ENCODE measurements at regions not wholly inside any gene's neighbourhood (a gene's known extent, or its start where the extent isn't known, plus 50 kb on each side); places are given as distances from the start of the nearest gene placed in this dataset.

GRCh38 chr11:70747285-70747684 is 349.0 kb downstream of the CTTN start:
- H3K4me1 ChIP-seq (ENCODE audit: control insufficient read depth in 1 of 2, insufficient read depth in 2 of 2, low read length in 2 of 2): peaks cover 0 to 5% of the 10 kb centered on the region in 2 donors
- no peak overlapping the region for H3K9ac ChIP-seq (ENCODE audit: low read depth in 1 of 2, low read length in 2 of 2)
- no peaks in the 10 kb centered on the region for H3K36me3 ChIP-seq (ENCODE audit: control insufficient read depth in 1 of 2, insufficient read depth in 2 of 2, low read length in 2 of 2)
- H3K9me3 ChIP-seq (ENCODE audit: control insufficient read depth in 1 of 2, low read length in 2 of 2): peaks cover 13 to 16% of the 10 kb centered on the region in 2 donors
- no peak overlapping the region for H3K4me3 ChIP-seq (ENCODE audit: low read depth in 1 of 2, low read length in 2 of 2)
- no peak overlapping the region for H3K27ac ChIP-seq (ENCODE audit: low read depth, low read length)
- no peaks in the 10 kb centered on the region for H3K27me3 ChIP-seq (ENCODE audit: control insufficient read depth in 1 of 2, insufficient read depth in 2 of 2, low read length in 2 of 2)

- H3K9ac ChIP-seq (ENCODE audit: low read depth in 1 of 2, low read length in 2 of 2): no peak overlapping the region
- peaks cover 0 to 3% of the 10 kb centered on the region in 2 donors for H3K4me1 ChIP-seq (ENCODE audit: control insufficient read depth in 1 of 2, insufficient read depth in 2 of 2, low read length in 2 of 2)
- H3K27me3 ChIP-seq (ENCODE audit: control insufficient read depth in 1 of 2, insufficient read depth in 2 of 2, low read length in 2 of 2): no peaks in the 10 kb centered on the region
- no peak overlapping the region for H3K4me3 ChIP-seq (ENCODE audit: low read depth in 1 of 2, low read length in 2 of 2)
- peaks cover 13 to 16% of the 10 kb centered on the region in 2 donors for H3K9me3 ChIP-seq (ENCODE audit: control insufficient read depth in 1 of 2, low read length in 2 of 2)
- no peaks in the 10 kb centered on the region for H3K36me3 ChIP-seq (ENCODE audit: control insufficient read depth in 1 of 2, insufficient read depth in 2 of 2, low read length in 2 of 2)
- no peak overlapping the region for H3K27ac ChIP-seq (ENCODE audit: low read depth, low read length)
These were observed 349.6 kb downstream of the CTTN start for GRCh38 chr11:70747921-70748320.

- peaks cover 13 to 16% of the 10 kb centered on the region in 2 donors for H3K9me3 ChIP-seq (ENCODE audit: control insufficient read depth in 1 of 2, low read length in 2 of 2)
- no peak overlapping the region for H3K4me3 ChIP-seq (ENCODE audit: low read depth in 1 of 2, low read length in 2 of 2)
- no peak overlapping the region for H3K9ac ChIP-seq (ENCODE audit: low read depth in 1 of 2, low read length in 2 of 2)
- H3K27me3 ChIP-seq (ENCODE audit: control insufficient read depth in 1 of 2, insufficient read depth in 2 of 2, low read length in 2 of 2): no peaks in the 10 kb centered on the region
- H3K4me1 ChIP-seq (ENCODE audit: control insufficient read depth in 1 of 2, insufficient read depth in 2 of 2, low read length in 2 of 2): no peaks in the 10 kb centered on the region
- no peaks in the 10 kb centered on the region for H3K36me3 ChIP-seq (ENCODE audit: control insufficient read depth in 1 of 2, insufficient read depth in 2 of 2, low read length in 2 of 2)
- H3K27ac ChIP-seq (ENCODE audit: low read depth, low read length): no peak overlapping the region
These were observed 352.9 kb downstream of the CTTN start for GRCh38 chr11:70751142-70751734.

- Histone ChIP-seq H3K9ac (ENCODE audit: low read depth in 1 of 2, low read length in 2 of 2) (no peak overlapping the region), H3K4me3 (ENCODE audit: low read depth in 1 of 2, low read length in 2 of 2) (no peak overlapping the region), H3K27me3 (ENCODE audit: control insufficient read depth in 1 of 2, insufficient read depth in 2 of 2, low read length in 2 of 2) (no peaks in the 10 kb centered on the region), H3K36me3 (ENCODE audit: control insufficient read depth in 1 of 2, insufficient read depth in 2 of 2, low read length in 2 of 2) (no peaks in the 10 kb centered on the region), H3K27ac (ENCODE audit: low read depth, low read length) (no peak overlapping the region), H3K9me3 (ENCODE audit: control insufficient read depth in 1 of 2, low read length in 2 of 2) (peaks cover 8 to 9% of the 10 kb centered on the region in 2 donors), H3K4me1 (ENCODE audit: control insufficient read depth in 1 of 2, insufficient read depth in 2 of 2, low read length in 2 of 2) (no peaks in the 10 kb centered on the region)
These were observed 357.3 kb downstream of the CTTN start for GRCh38 chr11:70755410-70756158.

GRCh38 chr11:70756341-70756740 is 358.0 kb downstream of the CTTN start:
- Histone ChIP-seq H3K4me3 (ENCODE audit: low read depth in 1 of 2, low read length in 2 of 2) (no peak overlapping the region), H3K36me3 (ENCODE audit: control insufficient read depth in 1 of 2, insufficient read depth in 2 of 2, low read length in 2 of 2) (no peaks in the 10 kb centered on the region), H3K9me3 (ENCODE audit: control insufficient read depth in 1 of 2, low read length in 2 of 2) (peaks cover under 1 to 2% of the 10 kb centered on the region in 2 donors), H3K27ac (ENCODE audit: low read depth, low read length) (no peak overlapping the region), H3K9ac (ENCODE audit: low read depth in 1 of 2, low read length in 2 of 2) (no peak overlapping the region), H3K27me3 (ENCODE audit: control insufficient read depth in 1 of 2, insufficient read depth in 2 of 2, low read length in 2 of 2) (no peaks in the 10 kb centered on the region), H3K4me1 (ENCODE audit: control insufficient read depth in 1 of 2, insufficient read depth in 2 of 2, low read length in 2 of 2) (no peaks in the 10 kb centered on the region)

- H3K4me1 ChIP-seq (ENCODE audit: control insufficient read depth in 1 of 2, insufficient read depth in 2 of 2, low read length in 2 of 2): no peaks in the 10 kb centered on the region
- no peak overlapping the region for H3K27ac ChIP-seq (ENCODE audit: low read depth, low read length)
- no peak overlapping the region for H3K9ac ChIP-seq (ENCODE audit: low read depth in 1 of 2, low read length in 2 of 2)
- H3K9me3 ChIP-seq (ENCODE audit: control insufficient read depth in 1 of 2, low read length in 2 of 2): peaks cover 0 to 2% of the 10 kb centered on the region in 2 donors
- no peak overlapping the region for H3K4me3 ChIP-seq (ENCODE audit: low read depth in 1 of 2, low read length in 2 of 2)
- no peaks in the 10 kb centered on the region for H3K36me3 ChIP-seq (ENCODE audit: control insufficient read depth in 1 of 2, insufficient read depth in 2 of 2, low read length in 2 of 2)
- no peaks in the 10 kb centered on the region for H3K27me3 ChIP-seq (ENCODE audit: control insufficient read depth in 1 of 2, insufficient read depth in 2 of 2, low read length in 2 of 2)
These were observed 358.4 kb downstream of the CTTN start for GRCh38 chr11:70756756-70757155.

GRCh38 chr11:70757241-70757640 is 358.9 kb downstream of the CTTN start:
- Histone ChIP-seq H3K4me3 (ENCODE audit: low read depth in 1 of 2, low read length in 2 of 2) (no peak overlapping the region), H3K4me1 (ENCODE audit: control insufficient read depth in 1 of 2, insufficient read depth in 2 of 2, low read length in 2 of 2) (no peaks in the 10 kb centered on the region), H3K9me3 (ENCODE audit: control insufficient read depth in 1 of 2, low read length in 2 of 2) (peaks cover 0 to 2% of the 10 kb centered on the region in 2 donors), H3K27me3 (ENCODE audit: control insufficient read depth in 1 of 2, insufficient read depth in 2 of 2, low read length in 2 of 2) (no peaks in the 10 kb centered on the region), H3K36me3 (ENCODE audit: control insufficient read depth in 1 of 2, insufficient read depth in 2 of 2, low read length in 2 of 2) (no peaks in the 10 kb centered on the region), H3K27ac (ENCODE audit: low read depth, low read length) (no peak overlapping the region), H3K9ac (ENCODE audit: low read depth in 1 of 2, low read length in 2 of 2) (no peak overlapping the region)

- H3K9ac ChIP-seq (ENCODE audit: low read depth in 1 of 2, low read length in 2 of 2): no peak overlapping the region
- H3K27me3 ChIP-seq (ENCODE audit: control insufficient read depth in 1 of 2, insufficient read depth in 2 of 2, low read length in 2 of 2): no peaks in the 10 kb centered on the region
- no peak overlapping the region for H3K27ac ChIP-seq (ENCODE audit: low read depth, low read length)
- H3K9me3 ChIP-seq (ENCODE audit: control insufficient read depth in 1 of 2, low read length in 2 of 2): peaks cover 0 to 2% of the 10 kb centered on the region in 2 donors
- H3K4me3 ChIP-seq (ENCODE audit: low read depth in 1 of 2, low read length in 2 of 2): no peak overlapping the region
- no peaks in the 10 kb centered on the region for H3K4me1 ChIP-seq (ENCODE audit: control insufficient read depth in 1 of 2, insufficient read depth in 2 of 2, low read length in 2 of 2)
- H3K36me3 ChIP-seq (ENCODE audit: control insufficient read depth in 1 of 2, insufficient read depth in 2 of 2, low read length in 2 of 2): no peaks in the 10 kb centered on the region
These were observed 359.9 kb downstream of the CTTN start for GRCh38 chr11:70758206-70758605.

GRCh38 chr11:70759846-70760245 is 361.5 kb downstream of the CTTN start:
- Histone ChIP-seq H3K9me3 (ENCODE audit: control insufficient read depth in 1 of 2, low read length in 2 of 2) (peaks cover 0 to 2% of the 10 kb centered on the region in 2 donors), H3K9ac (ENCODE audit: low read depth in 1 of 2, low read length in 2 of 2) (no peak overlapping the region), H3K36me3 (ENCODE audit: control insufficient read depth in 1 of 2, insufficient read depth in 2 of 2, low read length in 2 of 2) (no peaks in the 10 kb centered on the region), H3K27ac (ENCODE audit: low read depth, low read length) (no peak overlapping the region), H3K4me3 (ENCODE audit: low read depth in 1 of 2, low read length in 2 of 2) (no peak overlapping the region), H3K4me1 (ENCODE audit: control insufficient read depth in 1 of 2, insufficient read depth in 2 of 2, low read length in 2 of 2) (no peaks in the 10 kb centered on the region), H3K27me3 (ENCODE audit: control insufficient read depth in 1 of 2, insufficient read depth in 2 of 2, low read length in 2 of 2) (no peaks in the 10 kb centered on the region)

GRCh38 chr11:70760416-70761020 is 362.2 kb downstream of the CTTN start:
- Histone ChIP-seq H3K4me1 (ENCODE audit: control insufficient read depth in 1 of 2, insufficient read depth in 2 of 2, low read length in 2 of 2) (no peaks in the 10 kb centered on the region), H3K9ac (ENCODE audit: low read depth in 1 of 2, low read length in 2 of 2) (no peak overlapping the region), H3K27ac (ENCODE audit: low read depth, low read length) (no peak overlapping the region), H3K36me3 (ENCODE audit: control insufficient read depth in 1 of 2, insufficient read depth in 2 of 2, low read length in 2 of 2) (no peaks in the 10 kb centered on the region), H3K27me3 (ENCODE audit: control insufficient read depth in 1 of 2, insufficient read depth in 2 of 2, low read length in 2 of 2) (no peaks in the 10 kb centered on the region), H3K9me3 (ENCODE audit: control insufficient read depth in 1 of 2, low read length in 2 of 2) (peaks cover 0 to 2% of the 10 kb centered on the region in 2 donors), H3K4me3 (ENCODE audit: low read depth in 1 of 2, low read length in 2 of 2) (no peak overlapping the region)

All from duodenal mucosa (tissue), 2 donors.